Naive thymus-derived CD4-positive, alpha-beta T cell (primary cell): ENCODE measurements at regions not wholly inside any gene's neighbourhood (a gene's known extent, or its start where the extent isn't known, plus 50 kb on each side); places are given as distances from the start of the nearest gene placed in this dataset.

Experiments
- ATAC-seq: fragments of 150-1000 bp; cut with Tn5 transposase; 2 replicates; pipeline ENCODE4 v1.10.0; 2021; ENCODE audit warnings: mild to moderate bottlenecking, moderate library complexity
- CTCF ChIA-PET: fragments of 350-600 bp; sonication (Branson Sonifier 250); formaldehyde crosslinking; loops from one replicate; lab custom pipeline; 2021; ENCODE audit warnings: antibody characterized with exemption; lab: Charles Lee
- POLR2A ChIA-PET: fragments of 350-600 bp; sonication (Branson Sonifier 250); formaldehyde crosslinking; loops from one replicate; lab custom pipeline; 2021; ENCODE audit warnings: antibody characterized with exemption, inconsistent platforms; lab: Charles Lee
- DNase-seq, 9 donors: peaks; one replicate each; pipeline versions ENCODE4 v3.0.0 to v3.0.0-alpha.2; 2020 to 2022; ENCODE audit warnings: mixed read lengths in 1 of 9
- H3K27ac ChIP-seq: one replicate; pipeline ENCODE4 v1.7.0; 2013; ENCODE audit warnings: mild to moderate bottlenecking, low read depth, low read length, moderate library complexity
- H3K27me3 ChIP-seq, 2 donors: one replicate each; pipeline ENCODE4 v1.7.0; 2013; ENCODE audit warnings: low read length in 2 of 2, mild to moderate bottlenecking in 2 of 2, moderate library complexity in 2 of 2; ENCODE audit not compliant: control insufficient read depth in 2 of 2, insufficient read depth in 2 of 2
- H3K36me3 ChIP-seq, 3 experiments: 1 replicate in 2 of 3; 2 replicates in 1 of 3; pipeline ENCODE4 v1.7.0; 2013; ENCODE audit warnings: low read length in 3 of 3, mild to moderate bottlenecking in 3 of 3, moderate library complexity in 1 of 3; ENCODE audit not compliant: insufficient read depth in 3 of 3, control insufficient read depth in 2 of 3
- H3K4me1 ChIP-seq, 2 donors: one replicate each; pipeline ENCODE4 v1.7.0; 2013; ENCODE audit warnings: low read length in 2 of 2, mild to moderate bottlenecking in 2 of 2, moderate library complexity in 1 of 2; ENCODE audit not compliant: control insufficient read depth in 2 of 2, insufficient read depth in 2 of 2
- H3K4me3 ChIP-seq: 2 replicates; pipeline ENCODE4 v1.7.0; 2013; ENCODE audit warnings: mild to moderate bottlenecking, low read length
- H3K9me3 ChIP-seq, 3 experiments: 1 replicate in 2 of 3; 2 replicates in 1 of 3; pipeline ENCODE4 v1.7.0; 2013; ENCODE audit warnings: low read length in 3 of 3; ENCODE audit not compliant: control insufficient read depth in 2 of 3
- H3K27ac Mint-ChIP-seq, 9 donors: one replicate each; pipeline ENCODE4 v1.8.0; 2020 to 2022; ENCODE audit warnings: mixed read lengths in 9 of 9, mild to moderate bottlenecking in 8 of 9, moderate library complexity in 5 of 9, inconsistent platforms in 2 of 9
- H3K27me3 Mint-ChIP-seq, 5 donors: one replicate each; pipeline ENCODE4 v1.8.0; 2021 to 2022; ENCODE audit warnings: mixed read lengths in 5 of 5, mild to moderate bottlenecking in 1 of 5
- H3K36me3 Mint-ChIP-seq, 5 donors: one replicate each; pipeline ENCODE4 v1.8.0; 2020 to 2022; ENCODE audit warnings: mixed read lengths in 5 of 5, mild to moderate bottlenecking in 3 of 5, inconsistent platforms in 1 of 5
- H3K4me1 Mint-ChIP-seq, 7 donors: one replicate each; pipeline ENCODE4 v1.8.0; 2020 to 2022; ENCODE audit warnings: mixed read lengths in 7 of 7, mild to moderate bottlenecking in 3 of 7, inconsistent platforms in 1 of 7
- H3K4me3 Mint-ChIP-seq, 10 donors: one replicate each; pipeline ENCODE4 v1.8.0; 2020 to 2022; ENCODE audit warnings: mild to moderate bottlenecking in 10 of 10, mixed read lengths in 10 of 10, moderate library complexity in 6 of 10, inconsistent platforms in 2 of 10
- H3K9me3 Mint-ChIP-seq, 11 donors: one replicate each; pipeline ENCODE4 v1.8.0; 2020 to 2022; ENCODE audit warnings: mixed read lengths in 11 of 11, mild to moderate bottlenecking in 4 of 11, inconsistent platforms in 1 of 11, moderate library complexity in 1 of 11
- intact Hi-C, 2 donors: fragments of 100-400 bp; cut with micrococcal nuclease; formaldehyde crosslinking; loops; one replicate each; pipeline ENCODE4 v1.15.1; 2023

DNA sequence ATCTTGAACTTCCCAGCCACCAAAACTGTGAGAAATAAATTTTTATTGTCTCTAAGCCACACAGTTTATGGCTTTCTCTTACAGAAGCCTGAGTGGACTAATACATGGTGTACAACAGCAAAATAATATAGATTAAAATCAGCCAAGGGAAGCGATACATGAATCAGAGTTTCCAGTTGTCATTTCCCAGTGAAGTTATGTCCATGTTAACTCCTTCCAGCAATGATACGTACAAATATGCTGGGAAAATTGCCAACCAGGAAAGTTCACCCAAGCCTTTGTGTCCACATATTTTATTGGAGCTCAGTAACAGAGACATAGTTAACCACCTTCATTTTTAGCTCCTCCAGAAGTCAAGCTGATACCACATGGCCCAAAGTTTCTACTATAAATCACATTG lies 280.9 kb upstream of the KCNMB2 start:
- H3K4me3 Mint-ChIP-seq: no peak overlapping the region
- ATAC-seq (no peak), DNase-seq (no peak)
- H3K36me3 Mint-ChIP-seq: peaks cover 0 to 3% (median 2%) of the 10 kb centered on the region in 5 donors
- intact Hi-C loops: no loop called here
- Histone ChIP-seq H3K9me3 (no peaks in the 10 kb centered on the region), H3K36me3 (no peaks in the 10 kb centered on the region), H3K27me3 (no peaks in the 10 kb centered on the region), H3K4me3 (no peak overlapping the region), H3K27ac (no peak overlapping the region), H3K4me1 (no peaks in the 10 kb centered on the region)
- ChIA-PET CTCF (interaction anchor here (0.7 kb wide), 1 partner anchor 191 kb away, joined by 3 read pairs; no protein-coding TSS in a partner anchor), POLR2A (no interaction called here)
- peaks cover 0 to 7% (median 0%) of the 10 kb centered on the region in 5 donors for H3K27me3 Mint-ChIP-seq
- no peak overlapping the region for H3K27ac Mint-ChIP-seq
- H3K9me3 Mint-ChIP-seq: peaks cover 0 to 4% (median 0%) of the 10 kb centered on the region in 11 donors
- H3K4me1 Mint-ChIP-seq: no peaks in the 10 kb centered on the region

GRCh38 chr3:178257491-178257890 lies 278.7 kb upstream of the KCNMB2 start:
- H3K4me3 ChIP-seq: no peak overlapping the region
- no peak for DNase-seq
- ChIA-PET POLR2A (no interaction called here), CTCF (no interaction called here)
- H3K4me1 ChIP-seq: no peaks in the 10 kb centered on the region
- H3K4me1 Mint-ChIP-seq: no peaks in the 10 kb centered on the region
- intact Hi-C loops: no loop called here
- no peaks in the 10 kb centered on the region for H3K36me3 Mint-ChIP-seq
- H3K27me3 ChIP-seq: no peaks in the 10 kb centered on the region
- H3K27me3 Mint-ChIP-seq: peaks cover 0 to 4% (median 0%) of the 10 kb centered on the region in 5 donors
- ATAC-seq: no peak
- H3K27ac ChIP-seq: no peak overlapping the region
- no peaks in the 10 kb centered on the region for H3K36me3 ChIP-seq
- H3K27ac Mint-ChIP-seq: no peak overlapping the region
- H3K4me3 Mint-ChIP-seq: no peak overlapping the region
- no peaks in the 10 kb centered on the region for H3K9me3 Mint-ChIP-seq
- no peaks in the 10 kb centered on the region for H3K9me3 ChIP-seq

DNA sequence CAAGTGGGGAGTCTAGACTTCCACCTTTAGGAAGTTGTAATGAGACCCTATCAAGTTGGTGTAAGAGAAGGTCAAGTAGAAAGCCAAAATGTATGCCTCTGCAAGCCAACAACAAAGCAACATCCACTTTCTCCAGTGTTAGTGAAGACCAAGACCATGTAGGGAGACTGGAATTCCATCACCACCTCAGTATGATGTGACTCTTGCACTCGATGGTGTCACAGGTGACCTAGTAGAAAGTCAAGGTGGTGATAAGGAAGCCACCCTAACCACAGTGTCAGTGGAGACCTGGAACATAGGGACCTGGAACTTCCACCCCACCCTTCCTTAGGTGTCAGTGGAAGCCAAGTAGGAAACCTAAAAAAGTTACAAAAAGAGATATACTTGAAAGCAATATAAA lies 278.1 kb upstream of the KCNMB2 start:
- no peak overlapping the region for H3K27ac Mint-ChIP-seq
- H3K36me3 Mint-ChIP-seq: no peaks in the 10 kb centered on the region
- no peaks in the 10 kb centered on the region for H3K4me1 ChIP-seq
- no peaks in the 10 kb centered on the region for H3K27me3 ChIP-seq
- no peak overlapping the region for H3K27ac ChIP-seq
- no peak overlapping the region for H3K4me3 Mint-ChIP-seq
- ChIA-PET POLR2A (no interaction called here), CTCF (no interaction called here)
- intact Hi-C loops: no loop called here
- DNase-seq: no peak
- H3K9me3 Mint-ChIP-seq: no peaks in the 10 kb centered on the region
- no peak overlapping the region for H3K4me3 ChIP-seq
- H3K27me3 Mint-ChIP-seq: peaks cover 0 to 4% (median 0%) of the 10 kb centered on the region in 5 donors
- no peaks in the 10 kb centered on the region for H3K4me1 Mint-ChIP-seq
- ATAC-seq: no peak
- H3K9me3 ChIP-seq: no peaks in the 10 kb centered on the region
- H3K36me3 ChIP-seq: no peaks in the 10 kb centered on the region

DNA sequence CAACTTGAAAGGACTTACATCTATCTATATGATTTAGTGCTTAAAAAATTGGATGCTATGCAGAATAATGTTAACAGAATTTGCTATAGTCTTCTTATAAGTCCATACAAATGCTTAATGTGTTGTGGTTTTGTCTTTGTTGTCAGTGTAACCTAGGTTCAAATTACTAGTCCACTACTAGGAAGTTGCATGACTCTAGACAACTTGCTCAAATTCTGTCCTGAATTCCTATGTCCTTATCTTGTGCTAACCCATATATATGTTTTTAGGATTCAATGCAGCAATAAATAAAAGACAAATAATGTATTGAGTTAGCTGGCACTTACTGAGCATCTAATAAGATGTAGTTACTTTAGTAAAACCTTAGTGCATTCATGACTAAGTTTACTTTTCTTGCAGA lies 276.5 kb upstream of the KCNMB2 start:
- Histone ChIP-seq H3K36me3 (no peaks in the 10 kb centered on the region), H3K4me3 (no peak overlapping the region), H3K4me1 (no peaks in the 10 kb centered on the region), H3K27ac (no peak overlapping the region), H3K9me3 (no peaks in the 10 kb centered on the region), H3K27me3 (no peaks in the 10 kb centered on the region)
- Mint-ChIP-seq H3K4me1 (peaks cover 0 to 4% (median 0%) of the 10 kb centered on the region in 7 donors), H3K36me3 (no peaks in the 10 kb centered on the region), H3K27me3 (peaks cover 0 to 4% (median 0%) of the 10 kb centered on the region in 5 donors), H3K9me3 (no peaks in the 10 kb centered on the region), H3K27ac (no peak overlapping the region), H3K4me3 (no peak overlapping the region)
- no peak for ATAC-seq
- no peak for DNase-seq
- intact Hi-C loops: no loop called here
- ChIA-PET POLR2A (no interaction called here), CTCF (no interaction called here)

- no peak overlapping the region for H3K4me3 Mint-ChIP-seq
- no peak overlapping the region for H3K27ac ChIP-seq
- CTCF ChIA-PET: interaction anchor here (0.5 kb wide), 1 partner anchor 22 kb away, joined by 3 read pairs; no protein-coding TSS in a partner anchor
Observed at GRCh38 chr3:178260887-178261565, 275.2 kb upstream of the KCNMB2 start.

GRCh38 chr3:178263236-178263916 lies 272.9 kb upstream of the KCNMB2 start:
- no peak overlapping the region for H3K27ac ChIP-seq
- no peaks in the 10 kb centered on the region for H3K4me1 ChIP-seq
- ATAC-seq (peak; percentile 41), DNase-seq (no peak)
- no peaks in the 10 kb centered on the region for H3K27me3 ChIP-seq
- no peaks in the 10 kb centered on the region for H3K27me3 Mint-ChIP-seq
- no peaks in the 10 kb centered on the region for H3K36me3 Mint-ChIP-seq
- CTCF ChIA-PET: no interaction called here
- H3K9me3 ChIP-seq: no peaks in the 10 kb centered on the region
- H3K27ac Mint-ChIP-seq: no peak overlapping the region
- H3K4me1 Mint-ChIP-seq: peaks cover 0 to 4% (median 0%) of the 10 kb centered on the region in 7 donors
- no peaks in the 10 kb centered on the region for H3K9me3 Mint-ChIP-seq
- POLR2A ChIA-PET: no interaction called here
- intact Hi-C loops: no loop called here
- no peak overlapping the region for H3K4me3 ChIP-seq
- no peak overlapping the region for H3K4me3 Mint-ChIP-seq
- H3K36me3 ChIP-seq: no peaks in the 10 kb centered on the region

More at GRCh38 chr3:178260887-178261565, 275.2 kb upstream of the KCNMB2 start:
- ATAC-seq (no peak), DNase-seq (no peak)
- Mint-ChIP-seq H3K27ac (no peak overlapping the region), H3K9me3 (no peaks in the 10 kb centered on the region), H3K4me1 (peaks cover 0 to 4% (median 0%) of the 10 kb centered on the region in 7 donors), H3K27me3 (peaks cover 0 to 4% (median 0%) of the 10 kb centered on the region in 5 donors), H3K36me3 (no peaks in the 10 kb centered on the region)
- POLR2A ChIA-PET: no interaction called here
- Histone ChIP-seq H3K36me3 (no peaks in the 10 kb centered on the region), H3K4me1 (no peaks in the 10 kb centered on the region), H3K4me3 (no peak overlapping the region), H3K27me3 (no peaks in the 10 kb centered on the region), H3K9me3 (no peaks in the 10 kb centered on the region)
- intact Hi-C loops: no loop called here
